ENCODE measurements at regions not wholly inside any gene's neighbourhood (a gene's known extent, or its start where the extent isn't known, plus 50 kb on each side); places are given as distances from the start of the nearest gene placed in this dataset.

DNA sequence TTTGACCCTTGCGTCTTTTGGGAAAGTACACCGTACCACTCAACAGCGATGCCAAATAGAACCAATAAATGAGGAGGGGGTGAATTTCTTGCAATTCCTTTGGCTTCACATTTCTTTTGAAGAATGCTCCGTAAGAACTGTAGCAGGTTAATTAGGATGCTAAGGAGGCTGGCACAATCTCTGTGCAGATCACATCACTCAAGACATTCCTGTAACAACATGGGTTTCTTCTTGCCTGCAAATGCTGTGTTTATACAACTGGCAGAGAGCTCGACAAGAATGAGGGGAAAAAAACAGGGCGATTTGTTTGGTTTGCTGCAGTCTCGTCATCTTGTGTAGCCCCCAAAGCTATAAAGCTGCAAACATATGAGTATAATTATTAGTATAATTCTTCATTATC lies 424.8 kb upstream of the DCC start:
- H3K27me3 Mint-ChIP-seq (ENCODE audit: insufficient read depth), result no peaks in the 10 kb centered on the region; the same call in 1 of the 2 replicates
- no peaks in the 10 kb centered on the region for H3K36me3 Mint-ChIP-seq (ENCODE audit: low read depth)
- DNase-seq, result no peak
- TF ChIP-seq, protein P1, sequence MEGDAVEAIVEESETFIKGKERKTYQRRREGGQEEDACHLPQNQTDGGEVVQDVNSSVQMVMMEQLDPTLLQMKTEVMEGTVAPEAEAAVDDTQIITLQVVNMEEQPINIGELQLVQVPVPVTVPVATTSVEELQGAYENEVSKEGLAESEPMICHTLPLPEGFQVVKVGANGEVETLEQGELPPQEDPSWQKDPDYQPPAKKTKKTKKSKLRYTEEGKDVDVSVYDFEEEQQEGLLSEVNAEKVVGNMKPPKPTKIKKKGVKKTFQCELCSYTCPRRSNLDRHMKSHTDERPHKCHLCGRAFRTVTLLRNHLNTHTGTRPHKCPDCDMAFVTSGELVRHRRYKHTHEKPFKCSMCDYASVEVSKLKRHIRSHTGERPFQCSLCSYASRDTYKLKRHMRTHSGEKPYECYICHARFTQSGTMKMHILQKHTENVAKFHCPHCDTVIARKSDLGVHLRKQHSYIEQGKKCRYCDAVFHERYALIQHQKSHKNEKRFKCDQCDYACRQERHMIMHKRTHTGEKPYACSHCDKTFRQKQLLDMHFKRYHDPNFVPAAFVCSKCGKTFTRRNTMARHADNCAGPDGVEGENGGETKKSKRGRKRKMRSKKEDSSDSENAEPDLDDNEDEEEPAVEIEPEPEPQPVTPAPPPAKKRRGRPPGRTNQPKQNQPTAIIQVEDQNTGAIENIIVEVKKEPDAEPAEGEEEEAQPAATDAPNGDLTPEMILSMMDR (IDR thresholded peaks at IDR 0.05), result no peak
- H3K4me3 Mint-ChIP-seq, result no peak overlapping the region
- no peaks in the 10 kb centered on the region for H3K4me1 Mint-ChIP-seq (ENCODE audit: low read depth)
- no peak overlapping the region for H3K27ac Mint-ChIP-seq
- H3K9me3 Mint-ChIP-seq, result peaks cover 49% of the 10 kb centered on the region

DNA sequence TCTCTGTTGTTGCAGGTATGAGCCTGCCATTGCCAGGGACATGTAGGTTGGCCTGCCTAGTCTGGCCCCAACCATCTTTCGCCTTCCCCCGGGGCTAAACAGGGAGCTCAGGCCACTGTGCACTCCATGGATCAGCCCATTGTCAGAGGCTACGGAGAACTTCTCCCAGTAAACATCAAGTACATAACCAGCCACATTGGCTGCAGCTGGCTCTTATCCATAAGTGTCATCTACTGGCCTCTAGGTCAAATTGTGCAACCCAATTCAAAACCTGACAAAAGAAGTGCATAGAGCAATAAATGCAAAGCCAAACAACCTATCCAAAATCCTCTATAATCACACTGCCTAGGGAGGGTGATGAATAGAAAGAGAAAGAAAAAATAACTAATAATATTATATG lies 418.1 kb upstream of the DCC start:
- DNase-seq, result no peak
- Mint-ChIP-seq H3K4me3 (no peak overlapping the region), H3K4me1 (ENCODE audit: low read depth) (no peaks in the 10 kb centered on the region), H3K36me3 (ENCODE audit: low read depth) (no peaks in the 10 kb centered on the region), H3K27ac (no peak overlapping the region), H3K9me3 (peaks cover 31% of the 10 kb centered on the region), H3K27me3 (ENCODE audit: insufficient read depth) (no peaks in the 10 kb centered on the region; the same call in 1 of the 2 replicates)
- TF ChIP-seq, protein P1 (IDR thresholded peaks at IDR 0.05), result no peak

DNA sequence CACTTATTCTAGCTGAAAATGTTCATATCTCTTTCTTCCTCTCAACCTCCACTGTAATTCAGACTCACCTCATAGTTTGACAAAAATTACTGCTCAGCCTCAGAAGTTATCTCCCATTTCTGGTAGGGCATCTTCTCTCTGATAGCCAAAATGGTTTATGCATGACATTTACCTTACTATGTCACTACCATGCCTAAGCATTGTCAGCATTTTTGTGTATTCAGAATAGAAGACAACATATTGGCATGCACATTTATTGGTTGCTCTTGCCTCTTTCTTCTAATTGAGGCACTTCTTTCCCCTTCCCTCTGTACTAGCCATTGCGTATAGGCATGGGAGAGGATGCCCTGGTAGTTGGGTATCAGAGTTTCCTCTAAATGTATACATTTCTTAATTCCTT lies 406.1 kb upstream of the DCC start:
- Mint-ChIP-seq H3K4me3 (no peak overlapping the region), H3K36me3 (ENCODE audit: low read depth) (no peaks in the 10 kb centered on the region; the same call in 1 of the 2 replicates), H3K9me3 (peaks cover 40% of the 10 kb centered on the region), H3K27ac (no peak overlapping the region), H3K4me1 (ENCODE audit: low read depth) (no peaks in the 10 kb centered on the region), H3K27me3 (ENCODE audit: insufficient read depth) (no peaks in the 10 kb centered on the region; the same call in 1 of the 2 replicates)
- no peak for DNase-seq
- TF ChIP-seq, protein P1 (IDR thresholded peaks at IDR 0.05), result no peak

DNA sequence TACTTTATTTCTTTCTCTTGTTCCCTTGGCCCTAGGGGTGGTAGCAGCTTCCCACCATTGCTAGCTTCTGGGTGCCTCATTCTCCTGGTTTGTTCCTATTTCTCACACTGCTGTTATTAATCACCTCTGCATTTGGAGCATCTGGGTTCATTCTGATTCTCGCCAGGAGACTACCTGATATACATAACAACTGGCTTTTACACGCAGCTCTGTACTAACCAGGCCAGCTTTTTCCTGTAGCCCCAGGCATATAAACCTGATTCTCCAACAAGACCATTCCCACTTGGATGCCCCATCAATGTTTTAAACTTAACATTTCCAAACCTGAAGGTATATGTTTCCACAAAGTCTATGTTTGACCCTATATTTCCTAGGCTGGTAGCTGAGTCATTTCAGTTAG lies 403.9 kb upstream of the DCC start:
- Mint-ChIP-seq H3K27me3 (ENCODE audit: insufficient read depth) (no peaks in the 10 kb centered on the region), H3K4me1 (ENCODE audit: low read depth) (no peaks in the 10 kb centered on the region), H3K9me3 (peaks cover 31% of the 10 kb centered on the region), H3K36me3 (ENCODE audit: low read depth) (no peaks in the 10 kb centered on the region), H3K27ac (no peak overlapping the region), H3K4me3 (no peak overlapping the region)
- TF ChIP-seq, protein P1 (IDR thresholded peaks at IDR 0.05), result no peak
- no peak for DNase-seq

DNA sequence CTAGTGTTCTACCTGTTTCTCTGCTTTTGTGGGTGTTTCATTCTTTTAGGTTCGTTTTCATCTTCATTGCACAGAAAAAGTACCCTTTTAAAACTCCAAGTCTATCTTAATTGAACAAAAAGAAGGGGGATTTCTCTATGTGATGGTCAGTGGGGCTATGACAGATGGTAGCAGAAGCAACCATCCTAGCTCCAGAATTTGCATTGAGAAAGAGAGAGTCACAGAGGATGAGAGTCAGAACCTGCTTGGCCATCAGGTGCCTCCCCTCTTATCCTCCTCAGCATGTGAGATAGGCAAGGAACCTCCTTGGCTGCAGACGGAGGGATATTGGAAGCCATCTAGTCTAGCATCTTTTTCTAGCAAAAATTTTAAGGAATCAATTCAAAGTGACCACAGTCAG lies 398.0 kb upstream of the DCC start:
- H3K4me3 Mint-ChIP-seq, result no peak overlapping the region
- no peak for DNase-seq
- peaks cover 23% of the 10 kb centered on the region for H3K9me3 Mint-ChIP-seq
- H3K27me3 Mint-ChIP-seq (ENCODE audit: insufficient read depth), result no peaks in the 10 kb centered on the region
- H3K4me1 Mint-ChIP-seq (ENCODE audit: low read depth), result no peaks in the 10 kb centered on the region
- TF ChIP-seq, protein P1 (IDR thresholded peaks at IDR 0.05), result no peak
- no peaks in the 10 kb centered on the region for H3K36me3 Mint-ChIP-seq (ENCODE audit: low read depth)
- no peak overlapping the region for H3K27ac Mint-ChIP-seq

DNA sequence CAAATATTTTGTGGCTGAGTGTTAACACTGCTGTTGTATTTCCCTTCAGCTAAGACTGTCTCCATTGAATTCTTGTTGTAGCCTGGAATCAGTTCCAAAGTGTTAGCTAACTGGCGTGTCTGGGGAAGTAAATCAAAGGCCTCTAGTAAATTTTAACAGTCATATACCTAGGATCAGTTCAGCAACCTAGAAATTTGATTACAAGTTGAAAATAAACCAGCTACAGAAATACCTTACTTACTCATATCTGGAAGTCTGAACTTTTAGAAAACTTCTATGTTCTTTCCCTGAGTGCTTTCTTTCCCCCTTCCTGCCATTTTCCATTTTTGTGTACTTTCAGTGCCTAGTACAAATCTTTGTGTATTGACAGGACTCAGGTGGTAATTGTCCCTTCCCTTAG lies 396.7 kb upstream of the DCC start:
- Mint-ChIP-seq H3K27me3 (ENCODE audit: insufficient read depth) (no peaks in the 10 kb centered on the region), H3K4me3 (no peak overlapping the region), H3K4me1 (ENCODE audit: low read depth) (no peaks in the 10 kb centered on the region), H3K27ac (no peak overlapping the region), H3K36me3 (ENCODE audit: low read depth) (no peaks in the 10 kb centered on the region), H3K9me3 (peaks cover 23% of the 10 kb centered on the region)
- no peak for DNase-seq
- TF ChIP-seq, protein P1 (IDR thresholded peaks at IDR 0.05), result no peak

Data from HFFc6 (cell line).